ENCODE measurements at regions not wholly inside any gene's neighbourhood (a gene's known extent, or its start where the extent isn't known, plus 50 kb on each side); places are given as distances from the start of the nearest gene placed in this dataset.

DNA sequence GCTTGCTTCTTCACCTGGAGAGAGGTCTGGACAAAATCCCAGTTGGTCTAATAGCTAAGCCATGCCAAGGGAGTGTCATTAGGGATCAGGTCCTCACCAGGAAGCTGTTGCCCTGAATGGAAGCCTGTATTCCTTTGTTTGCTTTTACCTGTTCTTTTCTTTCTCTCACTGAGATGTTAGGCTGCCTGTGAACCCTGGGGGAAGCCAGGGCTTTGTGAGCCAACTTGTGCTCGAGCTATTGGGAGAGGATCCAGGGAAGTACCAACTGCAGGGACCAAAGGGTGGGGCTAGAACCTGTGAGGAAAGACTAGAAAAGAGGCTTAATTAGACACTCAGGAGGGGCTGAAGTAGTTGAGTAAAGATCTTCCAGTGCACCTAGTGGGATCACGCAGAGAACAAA is 451.2 kb upstream of the TLE4 start:
- Histone ChIP-seq H3K4me3 (ENCODE audit: low read depth in 1 of 2, low read length in 2 of 2) (no peak overlapping the region), H3K4me1 (ENCODE audit: insufficient read depth, low read length) (no peaks in the 10 kb centered on the region), H3K9me3 (ENCODE audit: low read length) (no peaks in the 10 kb centered on the region), H3K27me3 (ENCODE audit: control insufficient read depth in 1 of 2, insufficient read depth in 2 of 2, low read length in 2 of 2) (no peaks in the 10 kb centered on the region), H3K9ac (ENCODE audit: low read length) (no peak overlapping the region), H3K36me3 (ENCODE audit: insufficient read depth, low read length) (no peaks in the 10 kb centered on the region), H3K27ac (ENCODE audit: low read depth, low read length) (no peak overlapping the region)

DNA sequence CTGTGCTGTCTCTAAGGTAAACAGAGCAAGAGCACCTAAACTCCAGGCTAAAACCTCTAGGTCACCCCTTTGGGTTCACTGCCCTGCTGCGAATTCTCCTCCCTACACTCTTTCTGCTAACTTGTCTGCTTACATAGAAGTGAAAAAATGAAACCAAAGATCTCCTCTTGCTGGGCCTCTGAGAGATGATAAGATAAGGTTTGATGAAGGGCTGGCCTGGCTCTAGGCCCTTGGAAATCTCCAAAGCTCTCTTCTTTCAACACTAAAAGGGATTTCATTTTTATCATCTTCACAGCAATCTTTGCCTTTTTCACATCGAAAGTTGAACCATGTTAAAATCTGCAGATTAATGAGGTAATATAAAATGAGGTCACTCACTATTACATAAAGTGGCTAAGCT is 450.8 kb upstream of the TLE4 start:
- Histone ChIP-seq H3K27ac (ENCODE audit: low read depth, low read length) (no peak overlapping the region), H3K36me3 (ENCODE audit: insufficient read depth, low read length) (no peaks in the 10 kb centered on the region), H3K4me1 (ENCODE audit: insufficient read depth, low read length) (no peaks in the 10 kb centered on the region), H3K4me3 (ENCODE audit: low read depth in 1 of 2, low read length in 2 of 2) (no peak overlapping the region), H3K9me3 (ENCODE audit: low read length) (no peaks in the 10 kb centered on the region), H3K9ac (ENCODE audit: low read length) (no peak overlapping the region), H3K27me3 (ENCODE audit: control insufficient read depth in 1 of 2, insufficient read depth in 2 of 2, low read length in 2 of 2) (no peaks in the 10 kb centered on the region)

DNA sequence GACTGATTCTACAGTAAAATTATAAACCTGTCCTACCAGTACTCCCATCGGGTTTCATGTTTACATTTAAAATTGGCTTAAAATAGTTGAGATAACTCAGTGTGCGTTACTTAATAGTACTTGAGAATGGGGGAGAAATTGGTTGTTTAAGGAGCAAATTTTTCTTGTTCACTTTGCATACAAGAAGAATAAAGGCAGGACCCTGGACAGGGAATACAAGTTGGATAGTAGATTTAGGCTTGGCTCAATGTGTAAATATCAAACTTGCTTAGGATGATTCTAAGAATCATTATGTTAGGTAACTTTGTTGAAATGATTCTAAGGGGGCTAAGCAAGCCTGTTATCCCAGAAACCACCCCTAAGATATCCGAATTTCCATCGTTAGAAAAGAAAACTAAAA is 448.4 kb upstream of the TLE4 start:
- Histone ChIP-seq H3K9me3 (ENCODE audit: low read length) (no peaks in the 10 kb centered on the region), H3K27ac (ENCODE audit: low read depth, low read length) (no peak overlapping the region), H3K9ac (ENCODE audit: low read length) (no peak overlapping the region)

DNA sequence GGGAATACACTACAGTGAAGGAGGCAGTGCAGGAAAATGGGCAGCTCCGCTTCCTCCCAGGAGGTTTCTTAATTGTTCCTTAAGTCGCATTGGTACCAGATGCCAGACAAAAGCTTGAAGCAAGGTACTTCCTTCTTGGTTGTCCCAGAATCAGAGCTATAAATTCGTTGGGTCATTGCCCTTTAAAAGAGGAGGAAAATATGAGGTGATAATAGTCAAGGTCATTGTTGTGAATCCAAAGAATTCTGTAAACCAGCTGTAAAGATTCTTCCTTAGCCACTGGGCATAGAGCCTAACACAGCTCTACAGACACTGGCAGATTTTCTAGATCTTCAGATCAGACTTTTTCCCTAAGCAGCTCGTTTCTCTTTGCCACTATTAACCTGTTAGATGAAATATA is 444.1 kb upstream of the TLE4 start:
- no peaks in the 10 kb centered on the region for H3K4me1 ChIP-seq (ENCODE audit: insufficient read depth, low read length)
- H3K36me3 ChIP-seq (ENCODE audit: insufficient read depth, low read length), result no peaks in the 10 kb centered on the region
- H3K27me3 ChIP-seq (ENCODE audit: control insufficient read depth in 1 of 2, insufficient read depth in 2 of 2, low read length in 2 of 2), result no peaks in the 10 kb centered on the region
- no peak overlapping the region for H3K4me3 ChIP-seq (ENCODE audit: low read depth in 1 of 2, low read length in 2 of 2)
- H3K9ac ChIP-seq (ENCODE audit: low read length), result no peak overlapping the region
- no peaks in the 10 kb centered on the region for H3K9me3 ChIP-seq (ENCODE audit: low read length)
- no peak overlapping the region for H3K27ac ChIP-seq (ENCODE audit: low read depth, low read length)

More for the DNA sequence above, 448.4 kb upstream of the TLE4 start:
- Histone ChIP-seq H3K36me3 (ENCODE audit: insufficient read depth, low read length) (no peaks in the 10 kb centered on the region), H3K27me3 (ENCODE audit: control insufficient read depth in 1 of 2, insufficient read depth in 2 of 2, low read length in 2 of 2) (no peaks in the 10 kb centered on the region), H3K4me1 (ENCODE audit: insufficient read depth, low read length) (no peaks in the 10 kb centered on the region), H3K4me3 (ENCODE audit: low read depth in 1 of 2, low read length in 2 of 2) (no peak overlapping the region)

DNA sequence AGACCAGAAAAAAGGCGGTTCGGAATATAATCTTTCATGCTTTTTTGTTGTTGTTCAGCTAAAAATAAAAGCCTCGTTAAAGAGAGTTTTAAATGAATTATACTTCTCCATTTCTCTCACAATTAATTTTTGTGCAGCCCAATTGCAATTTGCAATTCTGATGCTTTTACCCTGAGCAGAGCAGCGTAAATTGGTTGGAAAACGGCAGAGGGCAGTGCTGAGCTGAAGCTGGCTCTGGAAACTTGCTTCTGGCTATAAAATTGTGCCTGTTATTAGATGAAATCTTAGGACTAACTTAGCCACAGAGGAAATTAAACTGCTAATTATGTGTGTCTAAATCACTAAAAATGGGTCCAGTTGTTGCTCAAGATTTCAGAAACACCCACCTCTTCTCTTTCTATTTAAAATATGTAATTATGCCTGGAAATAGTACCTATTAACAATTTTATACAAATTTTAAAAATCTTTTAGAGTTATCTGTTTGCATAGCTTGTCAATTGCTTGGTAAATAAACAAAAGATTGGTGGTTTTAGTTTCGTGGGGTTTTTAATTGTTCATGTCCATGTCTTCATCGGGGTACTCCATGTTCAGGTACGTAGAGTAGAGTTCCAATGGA is 441.8 kb upstream of the TLE4 start:
- Histone ChIP-seq H3K27ac (ENCODE audit: low read depth, low read length) (no peak overlapping the region), H3K27me3 (ENCODE audit: control insufficient read depth in 1 of 2, insufficient read depth in 2 of 2, low read length in 2 of 2) (no peaks in the 10 kb centered on the region), H3K36me3 (ENCODE audit: insufficient read depth, low read length) (no peaks in the 10 kb centered on the region), H3K4me1 (ENCODE audit: insufficient read depth, low read length) (no peaks in the 10 kb centered on the region), H3K9me3 (ENCODE audit: low read length) (no peaks in the 10 kb centered on the region), H3K4me3 (ENCODE audit: low read depth in 1 of 2, low read length in 2 of 2) (no peak overlapping the region), H3K9ac (ENCODE audit: low read length) (no peak overlapping the region)

DNA sequence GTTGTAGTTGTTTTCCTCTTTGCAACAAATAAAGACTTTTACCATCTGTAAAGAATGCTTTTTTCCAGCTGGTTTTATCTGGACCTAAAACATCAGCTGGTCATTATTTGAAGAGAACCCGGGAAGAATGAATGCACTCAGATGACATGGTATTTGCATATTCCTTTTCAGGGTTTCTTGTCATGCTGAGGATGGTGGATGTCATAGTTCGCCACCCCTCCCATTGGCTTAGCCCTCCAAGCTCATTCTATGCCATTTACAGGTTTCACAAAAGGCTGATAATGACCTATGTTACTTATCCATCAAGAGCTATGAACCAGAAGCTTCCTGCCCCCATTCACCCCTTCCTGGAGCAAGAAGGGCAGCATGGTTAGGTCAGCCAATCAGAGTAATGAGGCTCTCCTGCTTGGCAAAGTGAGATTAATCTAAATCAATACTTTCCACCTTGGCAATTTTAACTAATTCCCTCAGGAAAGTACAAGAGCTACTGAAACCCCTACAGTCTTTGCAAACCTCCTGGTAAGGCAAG is 440.5 kb upstream of the TLE4 start:
- H3K36me3 ChIP-seq (ENCODE audit: insufficient read depth, low read length), result no peaks in the 10 kb centered on the region
- no peak overlapping the region for H3K27ac ChIP-seq (ENCODE audit: low read depth, low read length)
- no peak overlapping the region for H3K9ac ChIP-seq (ENCODE audit: low read length)
- H3K4me1 ChIP-seq (ENCODE audit: insufficient read depth, low read length), result no peaks in the 10 kb centered on the region
- H3K4me3 ChIP-seq (ENCODE audit: low read depth in 1 of 2, low read length in 2 of 2), result no peak overlapping the region
- H3K27me3 ChIP-seq (ENCODE audit: control insufficient read depth in 1 of 2, insufficient read depth in 2 of 2, low read length in 2 of 2), result no peaks in the 10 kb centered on the region
- no peaks in the 10 kb centered on the region for H3K9me3 ChIP-seq (ENCODE audit: low read length)

DNA sequence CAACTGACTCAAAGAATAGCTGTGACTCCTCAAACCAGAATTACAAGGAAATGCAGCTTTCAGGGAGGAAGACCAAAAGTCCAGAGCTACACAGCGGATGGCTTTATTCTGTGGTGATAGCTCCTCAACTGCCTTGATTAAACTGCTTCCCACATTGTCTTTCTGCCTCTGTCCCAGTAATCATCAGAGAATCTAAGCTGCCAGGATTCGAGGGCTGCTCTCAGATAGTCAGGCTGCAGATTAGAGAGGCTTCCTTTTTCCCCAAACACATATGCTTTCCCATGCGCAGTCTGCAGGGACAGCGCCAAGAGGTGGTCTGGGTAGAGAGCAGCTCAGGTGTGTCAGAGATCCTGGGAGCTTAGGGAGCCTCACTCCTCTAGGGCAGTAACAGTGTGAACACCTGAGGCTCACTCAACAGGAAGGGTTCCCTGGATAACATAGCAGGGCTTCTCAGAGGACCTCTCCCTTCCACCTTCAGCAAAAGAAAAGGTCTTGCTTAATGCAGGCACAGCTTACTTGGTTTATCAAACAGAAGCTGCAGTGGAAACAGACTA is 439.9 kb upstream of the TLE4 start:
- Histone ChIP-seq H3K36me3 (ENCODE audit: insufficient read depth, low read length) (no peaks in the 10 kb centered on the region), H3K9me3 (ENCODE audit: low read length) (no peaks in the 10 kb centered on the region), H3K27ac (ENCODE audit: low read depth, low read length) (no peak overlapping the region), H3K27me3 (ENCODE audit: control insufficient read depth in 1 of 2, insufficient read depth in 2 of 2, low read length in 2 of 2) (no peaks in the 10 kb centered on the region), H3K4me1 (ENCODE audit: insufficient read depth, low read length) (no peaks in the 10 kb centered on the region), H3K9ac (ENCODE audit: low read length) (no peak overlapping the region), H3K4me3 (ENCODE audit: low read depth in 1 of 2, low read length in 2 of 2) (no peak overlapping the region)

DNA sequence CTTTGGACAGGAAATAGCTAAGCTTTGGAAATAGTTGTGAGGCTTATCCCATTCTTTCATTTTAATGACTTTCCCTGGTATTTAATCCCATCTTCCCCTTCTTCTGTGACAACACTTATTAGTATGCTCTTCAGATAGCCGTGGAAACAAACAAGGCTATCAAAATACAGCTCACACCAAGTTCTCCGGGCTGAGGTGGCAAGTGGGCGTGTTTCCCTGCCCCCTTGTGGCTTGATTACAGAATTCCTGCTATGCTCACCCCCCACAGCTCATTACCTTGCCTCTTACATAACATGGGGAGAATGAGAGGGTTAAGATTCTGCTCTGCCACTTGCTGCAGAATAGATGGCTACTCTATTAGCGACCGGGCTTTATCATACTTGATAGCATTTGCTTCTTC is 437.1 kb upstream of the TLE4 start:
- no peaks in the 10 kb centered on the region for H3K27me3 ChIP-seq (ENCODE audit: control insufficient read depth in 1 of 2, insufficient read depth in 2 of 2, low read length in 2 of 2)
- H3K4me3 ChIP-seq (ENCODE audit: low read depth in 1 of 2, low read length in 2 of 2), result no peak overlapping the region
- no peaks in the 10 kb centered on the region for H3K36me3 ChIP-seq (ENCODE audit: insufficient read depth, low read length)
- H3K27ac ChIP-seq (ENCODE audit: low read depth, low read length), result no peak overlapping the region
- no peak overlapping the region for H3K9ac ChIP-seq (ENCODE audit: low read length)
- no peaks in the 10 kb centered on the region for H3K9me3 ChIP-seq (ENCODE audit: low read length)
- H3K4me1 ChIP-seq (ENCODE audit: insufficient read depth, low read length), result no peaks in the 10 kb centered on the region

DNA sequence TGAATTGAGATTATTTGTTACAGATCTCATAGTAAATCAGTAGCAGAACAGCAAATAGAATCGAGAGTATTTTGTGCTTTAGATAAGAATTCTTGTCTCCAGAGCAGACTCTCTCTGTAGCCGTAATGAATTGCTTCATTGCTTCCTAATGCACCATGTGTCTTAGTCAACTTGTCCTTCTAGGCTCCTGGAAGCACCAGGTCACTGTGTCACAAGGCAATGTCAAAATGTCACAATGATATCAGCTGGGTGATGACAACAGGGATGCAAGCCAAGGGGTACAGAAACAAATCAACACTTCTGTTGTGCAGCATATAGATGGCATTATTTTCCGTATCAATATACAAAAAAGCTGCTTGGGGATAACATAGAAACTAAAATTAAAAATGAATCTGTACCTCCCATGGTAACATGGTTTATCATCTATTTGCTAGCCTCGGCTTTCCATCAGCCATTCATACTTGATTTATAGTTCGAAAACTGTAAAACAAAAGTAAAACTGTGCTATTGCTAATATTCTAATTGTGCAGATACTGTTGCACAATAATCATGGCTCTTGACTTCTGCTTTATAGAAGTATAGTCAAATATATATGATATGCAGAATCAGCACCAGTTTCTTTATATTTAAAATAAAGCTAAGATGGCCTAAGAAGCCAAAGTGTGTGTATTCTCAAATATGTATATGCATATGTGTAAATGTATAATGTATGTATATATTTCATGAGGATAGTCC is 435.9 kb upstream of the TLE4 start:
- Histone ChIP-seq H3K9ac (ENCODE audit: low read length) (no peak overlapping the region), H3K27me3 (ENCODE audit: control insufficient read depth in 1 of 2, insufficient read depth in 2 of 2, low read length in 2 of 2) (no peaks in the 10 kb centered on the region), H3K4me1 (ENCODE audit: insufficient read depth, low read length) (no peaks in the 10 kb centered on the region), H3K4me3 (ENCODE audit: low read depth in 1 of 2, low read length in 2 of 2) (no peak overlapping the region), H3K27ac (ENCODE audit: low read depth, low read length) (no peak overlapping the region), H3K36me3 (ENCODE audit: insufficient read depth, low read length) (no peaks in the 10 kb centered on the region), H3K9me3 (ENCODE audit: low read length) (no peaks in the 10 kb centered on the region)

- no peaks in the 10 kb centered on the region for H3K27me3 ChIP-seq (ENCODE audit: control insufficient read depth in 1 of 2, insufficient read depth in 2 of 2, low read length in 2 of 2)
- H3K9me3 ChIP-seq (ENCODE audit: low read length), result no peaks in the 10 kb centered on the region
- H3K4me1 ChIP-seq (ENCODE audit: insufficient read depth, low read length), result no peaks in the 10 kb centered on the region
- H3K27ac ChIP-seq (ENCODE audit: low read depth, low read length), result no peak overlapping the region
- H3K36me3 ChIP-seq (ENCODE audit: insufficient read depth, low read length), result no peaks in the 10 kb centered on the region
- H3K4me3 ChIP-seq (ENCODE audit: low read depth in 1 of 2, low read length in 2 of 2), result no peak overlapping the region
- no peak overlapping the region for H3K9ac ChIP-seq (ENCODE audit: low read length)
Observed at GRCh38 chr9:79140751-79141150, 431.0 kb upstream of the TLE4 start.

DNA sequence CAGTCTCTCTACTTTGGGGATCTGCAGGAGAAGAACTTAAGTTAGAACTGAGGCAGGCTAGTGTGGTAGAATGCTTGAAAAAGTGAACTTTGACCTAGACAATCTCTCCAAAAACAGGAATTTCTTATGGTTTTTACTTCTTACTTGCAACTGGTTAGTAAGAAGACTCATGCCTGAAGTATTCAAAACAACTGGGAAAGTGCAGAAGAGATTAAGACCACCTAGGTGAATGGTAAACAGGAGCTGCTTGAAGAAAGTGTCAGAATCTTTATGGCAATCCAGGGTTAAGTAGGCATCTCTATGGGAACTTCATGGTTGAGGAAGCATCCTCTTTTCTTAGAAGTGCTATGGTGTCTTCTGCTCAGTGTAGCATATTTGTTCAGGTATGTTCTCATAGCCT is 428.6 kb upstream of the TLE4 start:
- Histone ChIP-seq H3K9ac (ENCODE audit: low read length) (no peak overlapping the region), H3K36me3 (ENCODE audit: insufficient read depth, low read length) (no peaks in the 10 kb centered on the region), H3K4me3 (ENCODE audit: low read depth in 1 of 2, low read length in 2 of 2) (no peak overlapping the region), H3K27me3 (ENCODE audit: control insufficient read depth in 1 of 2, insufficient read depth in 2 of 2, low read length in 2 of 2) (no peaks in the 10 kb centered on the region), H3K4me1 (ENCODE audit: insufficient read depth, low read length) (no peaks in the 10 kb centered on the region), H3K27ac (ENCODE audit: low read depth, low read length) (no peak overlapping the region), H3K9me3 (ENCODE audit: low read length) (no peaks in the 10 kb centered on the region)
